DND-41 (cell line): ENCODE measurements at regions not wholly inside any gene's neighbourhood (a gene's known extent, or its start where the extent isn't known, plus 50 kb on each side); places are given as distances from the start of the nearest gene placed in this dataset.
"Not testable (repeated sequence)": the region's sequence is repeated elsewhere in the genome, so short reads cannot be mapped to it uniquely, and the experiment has no call there.

Experiments used
- ATAC-seq: fragments of 200-7000 bp; cut with Tn5 transposase; 3 replicates; pipeline ENCODE4 v1.9.1; 2021; ENCODE audit warnings: low read depth; ENCODE audit not compliant: insufficient read depth
- DNase-seq: peaks from one replicate; pipeline ENCODE4 v3.0.0-alpha.2; 2020
- H2AFZ ChIP-seq: 2 replicates; pipeline ENCODE4 v1.6.0; 2012; ENCODE audit warnings: low read depth, low read length
- H3K27ac ChIP-seq: 2 replicates; pipeline ENCODE4 v1.5.1; 2012; ENCODE audit warnings: low read length, inconsistent platforms
- H3K27me3 ChIP-seq: fragments of 200-600 bp; sonication (generic); 2 replicates; pipeline ENCODE4 v1.6.0; 2012; ENCODE audit warnings: low read length, mild to moderate bottlenecking, inconsistent platforms; ENCODE audit not compliant: insufficient read depth, poor library complexity
- H3K36me3 ChIP-seq: 2 replicates; pipeline ENCODE4 v1.5.1; 2012; ENCODE audit warnings: low read length, inconsistent platforms; ENCODE audit not compliant: insufficient read depth
- H3K4me1 ChIP-seq: 2 replicates; pipeline ENCODE4 v1.5.1; 2012; ENCODE audit warnings: mild to moderate bottlenecking, low read length; ENCODE audit not compliant: insufficient read depth
- H3K4me2 ChIP-seq: 2 replicates; pipeline ENCODE4 v1.6.0; 2012; ENCODE audit warnings: mild to moderate bottlenecking, moderate library complexity, low read length, inconsistent platforms; ENCODE audit not compliant: insufficient read depth
- H3K4me3 ChIP-seq, 2 experiments: fragments of 200-600 bp in 1 of 2; shearing (Covaris generic) in 1 of 2; 2 replicates each; pipeline ENCODE4 v1.5.1; 2012 to 2016; ENCODE audit warnings: inconsistent platforms in 2 of 2, low read length in 2 of 2, mild to moderate bottlenecking in 2 of 2, low read depth in 1 of 2, moderate library complexity in 1 of 2
- H3K79me2 ChIP-seq: 2 replicates; pipeline ENCODE4 v1.6.0; 2012; ENCODE audit warnings: low read length, inconsistent platforms; ENCODE audit not compliant: insufficient read depth
- H3K9ac ChIP-seq: 2 replicates; pipeline ENCODE4 v1.6.0; 2012; ENCODE audit warnings: low read depth, mild to moderate bottlenecking, inconsistent platforms, low read length, moderate library complexity
- H3K9me3 ChIP-seq: 2 replicates; pipeline ENCODE4 v1.5.1; 2012; ENCODE audit warnings: low read length, moderate library complexity, mild to moderate bottlenecking, inconsistent platforms; ENCODE audit not compliant: insufficient read depth, severe bottlenecking
- H4K20me1 ChIP-seq: 2 replicates; pipeline ENCODE4 v1.6.0; 2012; ENCODE audit warnings: low read length; ENCODE audit not compliant: insufficient read depth
- EZH2 ChIP-seq: IDR thresholded peaks from 3 replicates; pipeline ENCODE4 v1.6.1; 2012; ENCODE audit warnings: borderline replicate concordance, low read depth, mild to moderate bottlenecking, moderate library complexity, low read length, inconsistent platforms; ENCODE audit not compliant: severe bottlenecking
- TF ChIP-seq, protein P1 (sequence below): IDR thresholded peaks from 2 replicates; pipeline ENCODE4 v1.5.1; 2012; ENCODE audit warnings: borderline replicate concordance, low read length, moderate library complexity, mild to moderate bottlenecking; ENCODE audit not compliant: poor library complexity, severe bottlenecking; ENCODE audit errors: extremely low read depth

GRCh38 chr6:26956601-26957184, 290.8 kb upstream of the PRSS16 start:
- Histone ChIP-seq H3K4me2 (peak overlapping the region; percentile 61; the same call in 1 of the 2 replicates), H3K27ac (peak overlapping the region; percentile 67), H3K4me3 (peak overlapping the region in 1 of 2 experiments; percentile 56; a peak in 3 of 4 replicates), H3K9ac (peak overlapping the region; percentile 53)
- H3K36me3 ChIP-seq, H3K27me3 ChIP-seq, H3K4me1 ChIP-seq, H2AFZ ChIP-seq, H4K20me1 ChIP-seq, H3K9me3 ChIP-seq, H3K79me2 ChIP-seq: not testable (repeated sequence)
- ATAC-seq, result peak; percentile 88
- TF ChIP-seq, protein P1, sequence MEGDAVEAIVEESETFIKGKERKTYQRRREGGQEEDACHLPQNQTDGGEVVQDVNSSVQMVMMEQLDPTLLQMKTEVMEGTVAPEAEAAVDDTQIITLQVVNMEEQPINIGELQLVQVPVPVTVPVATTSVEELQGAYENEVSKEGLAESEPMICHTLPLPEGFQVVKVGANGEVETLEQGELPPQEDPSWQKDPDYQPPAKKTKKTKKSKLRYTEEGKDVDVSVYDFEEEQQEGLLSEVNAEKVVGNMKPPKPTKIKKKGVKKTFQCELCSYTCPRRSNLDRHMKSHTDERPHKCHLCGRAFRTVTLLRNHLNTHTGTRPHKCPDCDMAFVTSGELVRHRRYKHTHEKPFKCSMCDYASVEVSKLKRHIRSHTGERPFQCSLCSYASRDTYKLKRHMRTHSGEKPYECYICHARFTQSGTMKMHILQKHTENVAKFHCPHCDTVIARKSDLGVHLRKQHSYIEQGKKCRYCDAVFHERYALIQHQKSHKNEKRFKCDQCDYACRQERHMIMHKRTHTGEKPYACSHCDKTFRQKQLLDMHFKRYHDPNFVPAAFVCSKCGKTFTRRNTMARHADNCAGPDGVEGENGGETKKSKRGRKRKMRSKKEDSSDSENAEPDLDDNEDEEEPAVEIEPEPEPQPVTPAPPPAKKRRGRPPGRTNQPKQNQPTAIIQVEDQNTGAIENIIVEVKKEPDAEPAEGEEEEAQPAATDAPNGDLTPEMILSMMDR, result peak; percentile 48
- peak; percentile 84 for DNase-seq

DNA sequence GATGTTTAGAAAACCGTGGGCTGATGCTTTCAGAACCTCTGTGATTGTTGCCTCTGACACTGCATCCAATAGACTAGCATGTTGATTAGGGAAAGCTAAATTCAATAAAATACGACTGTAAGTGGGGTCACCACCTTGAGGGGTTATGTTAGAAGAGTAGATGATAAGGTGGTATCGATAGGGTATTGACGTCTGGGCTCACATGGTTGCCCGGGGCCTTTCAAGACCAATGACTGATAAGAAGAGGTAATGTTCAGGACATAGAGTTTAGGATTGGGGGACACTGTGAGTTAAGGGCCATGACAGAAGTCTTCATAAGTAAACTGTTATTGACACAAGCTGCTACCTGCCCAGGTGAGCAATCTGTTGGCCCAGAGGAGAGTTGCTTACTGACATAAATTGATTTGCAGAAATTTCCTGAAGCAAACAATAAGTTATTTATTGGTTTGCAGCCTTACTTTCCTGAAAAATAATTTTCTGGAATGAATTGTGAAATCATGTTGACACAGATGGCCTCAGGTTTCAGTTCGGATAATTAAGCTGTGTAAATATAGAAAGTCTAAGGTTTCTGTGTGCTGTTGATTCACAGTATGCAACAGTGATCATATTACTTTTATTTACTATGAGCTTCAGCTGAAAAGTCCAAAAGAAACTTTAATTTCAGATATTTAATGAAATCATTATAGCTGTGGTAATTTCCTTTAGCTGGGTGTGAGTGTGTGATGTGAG, 289.9 kb upstream of the PRSS16 start:
- not testable (repeated sequence) for ATAC-seq, H3K79me2 ChIP-seq, H3K9me3 ChIP-seq, H4K20me1 ChIP-seq, H3K4me1 ChIP-seq, H3K27me3 ChIP-seq, H3K36me3 ChIP-seq
- H3K27ac ChIP-seq, result peak overlapping the region; percentile 67
- H3K9ac ChIP-seq, result peak overlapping the region; percentile 53
- H3K4me3 ChIP-seq, result peak overlapping the region; percentile 17 to 56; a peak in 3 of 4 replicates
- H3K4me2 ChIP-seq, result peak overlapping the region; percentile 61
- peak; percentile 5 for DNase-seq
- H2AFZ ChIP-seq, result peak overlapping the region; percentile 45; the same call in 1 of the 2 replicates

DNA sequence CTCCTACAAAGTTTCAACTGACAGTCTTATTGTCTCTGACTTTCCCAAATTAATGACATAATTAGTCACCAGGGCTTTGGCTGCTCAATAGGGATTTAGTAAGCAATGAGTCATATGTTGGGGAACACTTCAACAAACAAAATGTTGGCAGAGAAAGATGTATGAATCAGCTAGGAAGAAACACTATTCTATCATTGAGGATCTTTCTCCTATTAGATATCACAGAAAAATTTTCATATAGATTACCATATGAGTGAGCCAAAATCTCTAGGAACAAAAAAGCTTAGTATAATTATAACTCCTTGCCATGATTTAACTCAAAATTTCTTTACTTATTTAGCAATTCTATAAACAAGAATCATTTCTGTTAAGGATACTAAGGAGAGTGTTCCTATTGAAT, 286.3 kb upstream of the PRSS16 start:
- not testable (repeated sequence) for H4K20me1 ChIP-seq, H3K4me1 ChIP-seq, H3K27ac ChIP-seq, H3K36me3 ChIP-seq, H3K9ac ChIP-seq, ATAC-seq, H3K4me2 ChIP-seq, H3K9me3 ChIP-seq, DNase-seq, H3K79me2 ChIP-seq, H3K4me3 ChIP-seq, H3K27me3 ChIP-seq, H2AFZ ChIP-seq

GRCh38 chr6:27002447-27002846, 245.1 kb upstream of the PRSS16 start:
- TF ChIP-seq, protein P1, result no peak
- TF ChIP-seq EZH2, result no peak
- H3K79me2 ChIP-seq, result no peaks in the 10 kb centered on the region

More at GRCh38 chr6:27002447-27002846, 245.1 kb upstream of the PRSS16 start:
- no peak overlapping the region for H3K4me2 ChIP-seq
- ATAC-seq (no peak), DNase-seq (no peak)
- H3K4me3 ChIP-seq, result no peak overlapping the region
- no peaks in the 10 kb centered on the region for H3K4me1 ChIP-seq
- H3K27ac ChIP-seq, result no peak overlapping the region
- H3K9ac ChIP-seq, result no peak overlapping the region
- no peak overlapping the region for H2AFZ ChIP-seq
- H4K20me1 ChIP-seq, result no peaks in the 10 kb centered on the region
- no peaks in the 10 kb centered on the region for H3K9me3 ChIP-seq
- H3K36me3 ChIP-seq, result no peaks in the 10 kb centered on the region
- H3K27me3 ChIP-seq, result no peaks in the 10 kb centered on the region
